GM19023 (cell line): ENCODE measurements at regions not wholly inside any gene's neighbourhood (a gene's known extent, or its start where the extent isn't known, plus 50 kb on each side); places are given as distances from the start of the nearest gene placed in this dataset.

ENCODE experiments used
- ATAC-seq: cut with Tn5 transposase; IDR thresholded peaks from one replicate; pipeline ENCODE4 v1.9.1; 2021; ENCODE audit warnings: mild to moderate bottlenecking, moderate library complexity; ENCODE audit not compliant: unreplicated experiment

- no peak for ATAC-seq
Observed at GRCh38 chr7:155962191-155962967, 150.1 kb upstream of the SHH start.

- no peak for ATAC-seq
Observed at GRCh38 chr7:155961241-155962190, 149.3 kb upstream of the SHH start.

- ATAC-seq, result no peak
Observed at GRCh38 chr7:155959894-155960293, 147.6 kb upstream of the SHH start.

GRCh38 chr7:155956977-155957376 is 144.7 kb upstream of the SHH start:
- no peak for ATAC-seq

GRCh38 chr7:155955367-155955635 is 143.0 kb upstream of the SHH start:
- no peak for ATAC-seq

GRCh38 chr7:155954550-155955366 is 142.5 kb upstream of the SHH start:
- no peak for ATAC-seq

- no peak for ATAC-seq
Observed at GRCh38 chr7:155953781-155954549, 141.7 kb upstream of the SHH start.

GRCh38 chr7:155953501-155953778 is 141.2 kb upstream of the SHH start:
- ATAC-seq, result no peak

GRCh38 chr7:155951554-155952158 is 139.4 kb upstream of the SHH start:
- no peak for ATAC-seq

GRCh38 chr7:155950898-155951553 is 138.8 kb upstream of the SHH start:
- no peak for ATAC-seq

GRCh38 chr7:155948845-155949244 is 136.6 kb upstream of the SHH start:
- no peak for ATAC-seq

- no peak for ATAC-seq
Observed at GRCh38 chr7:155948423-155948822, 136.2 kb upstream of the SHH start.

- no peak for ATAC-seq
Observed at GRCh38 chr7:155947051-155947450, 134.8 kb upstream of the SHH start.

- ATAC-seq, result no peak
Observed at GRCh38 chr7:155945670-155946325, 133.5 kb upstream of the SHH start.

GRCh38 chr7:155944901-155945300 is 132.6 kb upstream of the SHH start:
- no peak for ATAC-seq

- ATAC-seq, result no peak
Observed at GRCh38 chr7:155943251-155943899, 131.1 kb upstream of the SHH start.

- no peak for ATAC-seq
Observed at GRCh38 chr7:155942226-155942950, 130.1 kb upstream of the SHH start.

GRCh38 chr7:155941688-155942087 is 129.4 kb upstream of the SHH start:
- no peak for ATAC-seq
